ENCODE measurements at regions not wholly inside any gene's neighbourhood (a gene's known extent, or its start where the extent isn't known, plus 50 kb on each side); places are given as distances from the start of the nearest gene placed in this dataset.
"Not testable (repeated sequence)": the region's sequence is repeated elsewhere in the genome, so short reads cannot be mapped to it uniquely, and the experiment has no call there.

GRCh38 chr5:152529440-152529839, 124.4 kb upstream of the NMUR2 start:
- no peak for DNase-seq

- DNase-seq: no peak
These were observed 127.6 kb upstream of the NMUR2 start for GRCh38 chr5:152532714-152533113.

- DNase-seq: no peak
These were observed 129.6 kb upstream of the NMUR2 start for GRCh38 chr5:152534641-152535040.

- no peak for DNase-seq
These were observed 137.7 kb upstream of the NMUR2 start for GRCh38 chr5:152542741-152543140.

- DNase-seq: no peak
These were observed 141.4 kb upstream of the NMUR2 start for GRCh38 chr5:152546493-152546892.

GRCh38 chr5:152547202-152547601, 142.1 kb upstream of the NMUR2 start:
- no peak for DNase-seq

GRCh38 chr5:152549709-152550108, 144.6 kb upstream of the NMUR2 start:
- DNase-seq: no peak

GRCh38 chr5:152551061-152551460, 146.0 kb upstream of the NMUR2 start:
- no peak for DNase-seq

- DNase-seq: no peak
These were observed 151.7 kb upstream of the NMUR2 start for GRCh38 chr5:152556784-152557183.

- DNase-seq: no peak
These were observed 155.5 kb upstream of the NMUR2 start for GRCh38 chr5:152560512-152561137.

GRCh38 chr5:152568016-152568415, 162.9 kb upstream of the NMUR2 start:
- no peak for DNase-seq

GRCh38 chr5:152572812-152573211, 167.7 kb upstream of the NMUR2 start:
- DNase-seq: no peak

GRCh38 chr5:152584103-152584502, 179.0 kb upstream of the NMUR2 start:
- DNase-seq: no peak

- no peak for DNase-seq
These were observed 187.3 kb upstream of the NMUR2 start for GRCh38 chr5:152592416-152592815.

- no peak for DNase-seq
These were observed 188.3 kb upstream of the NMUR2 start for GRCh38 chr5:152593388-152593787.

GRCh38 chr5:152595405-152595804, 190.3 kb upstream of the NMUR2 start:
- no peak for DNase-seq

GRCh38 chr5:152599096-152599495, 194.0 kb upstream of the NMUR2 start:
- DNase-seq: no peak

- no peak for DNase-seq
These were observed 197.0 kb upstream of the NMUR2 start for GRCh38 chr5:152601806-152602732.

GRCh38 chr5:152606050-152606449, 201.0 kb upstream of the NMUR2 start:
- not testable (repeated sequence) for DNase-seq

GRCh38 chr5:152606776-152607364, 201.8 kb upstream of the NMUR2 start:
- no peak for DNase-seq

- no peak for DNase-seq
These were observed 202.5 kb upstream of the NMUR2 start for GRCh38 chr5:152607401-152608160.

- DNase-seq: no peak
These were observed 203.4 kb upstream of the NMUR2 start for GRCh38 chr5:152608458-152608857.

GRCh38 chr5:152619756-152620155, 214.7 kb upstream of the NMUR2 start:
- no peak for DNase-seq

Measured in activated gamma-delta T cell (primary cell).